ENCODE measurements at regions not wholly inside any gene's neighbourhood (a gene's known extent, or its start where the extent isn't known, plus 50 kb on each side); places are given as distances from the start of the nearest gene placed in this dataset.

- H3K14ac ChIP-seq (ENCODE audit: insufficient read length): no peak overlapping the region
- POLR2A ChIA-PET (ENCODE audit: partially characterized antibody): interaction anchor here (0.9 kb wide), 1 partner anchor 17 kb away, joined by 4 read pairs; no protein-coding TSS in a partner anchor
- H3K9ac ChIP-seq (replicated peaks in 1 of 4; ENCODE audit: extremely low read depth in 1 of 4, low read depth in 3 of 4, low read length in 3 of 4): no peak overlapping the region
- H2BK5ac ChIP-seq (ENCODE audit: low read depth, low read length): no peak overlapping the region
- no peaks in the 10 kb centered on the region for H3K27me3 ChIP-seq (replicated peaks in 1 of 4; ENCODE audit: control insufficient read depth in 3 of 4, extremely low read depth in 1 of 4, insufficient read depth in 3 of 4, low read length in 3 of 4)
- no peak for FAIRE-seq
- DNase-seq (ENCODE audit: low read depth in 1 of 2, low spot score in 2 of 2): peak in 1 of 2 experiments; percentile 20
- H3K9me3 ChIP-seq (ENCODE audit: insufficient read depth in 2 of 2, low read depth in 1 of 2, low read length in 1 of 2): no peaks in the 10 kb centered on the region; a peak in 1 of 4 replicates
- no peaks in the 10 kb centered on the region for H3K79me1 ChIP-seq (ENCODE audit: low read depth, low read length)
- no peak overlapping the region for H2AFZ ChIP-seq (ENCODE audit: low read length)
- H3K56ac ChIP-seq (replicated peaks; ENCODE audit: insufficient read length, low read depth, low read length): no peak overlapping the region
- H3K18ac ChIP-seq (ENCODE audit: extremely low read depth, low read length): no peak overlapping the region
- H3K79me2 ChIP-seq (ENCODE audit: control insufficient read depth in 1 of 2, insufficient read depth in 2 of 2, low read length in 2 of 2): no peaks in the 10 kb centered on the region
- no peak overlapping the region for H2BK20ac ChIP-seq (ENCODE audit: low read length)
- H3K4me3 ChIP-seq (ENCODE audit: extremely low read depth in 1 of 4, insufficient read depth in 2 of 4, low read depth in 3 of 4, low read length in 4 of 4): no peak overlapping the region
- no peaks in the 10 kb centered on the region for H4K20me1 ChIP-seq (replicated peaks in 1 of 2; ENCODE audit: control insufficient read depth in 1 of 2, insufficient read depth in 2 of 2, low read length in 2 of 2)
- H2BK12ac ChIP-seq (ENCODE audit: low read depth, low read length): no peak overlapping the region
- no peaks in the 10 kb centered on the region for H3K23me2 ChIP-seq (ENCODE audit: low read depth, low read length)
- no peak overlapping the region for H3K4me2 ChIP-seq (ENCODE audit: insufficient read depth in 1 of 2, low read depth in 2 of 2, low read length in 2 of 2)
- WGBS, 2 experiments (ENCODE audit: extremely low coverage in 1 of 2, insufficient coverage in 1 of 2, insufficient read length in 1 of 2, insufficient replicate concordance in 2 of 2, low coverage in 1 of 2, low lambda C conversion rate in 2 of 2, missing lambda C conversion rate in 1 of 2): 90% methylated on average over 4 of the region's 4 CpGs; no CpG with 5 or more reads in 1 of the 2 experiments
- no peaks in the 10 kb centered on the region for H3K36me3 ChIP-seq (ENCODE audit: control insufficient read depth in 2 of 4, insufficient read depth in 4 of 4, low read length in 3 of 4)
- H2BK15ac ChIP-seq (ENCODE audit: low read length): no peak overlapping the region
- no peak overlapping the region for H4K5ac ChIP-seq (ENCODE audit: insufficient read length, low read depth, low read length)
- no peak overlapping the region for H3K23ac ChIP-seq (ENCODE audit: insufficient read length)
- H4K8ac ChIP-seq (ENCODE audit: extremely low read depth, insufficient read depth, low read length): no peak overlapping the region
- no peak overlapping the region for H2BK120ac ChIP-seq (replicated peaks; ENCODE audit: low read depth, low read length)
- CTCF ChIA-PET (ENCODE audit: partially characterized antibody): interaction anchor here (1.1 to 1.6 kb wide), 7 partner anchors 13 to 161 kb away, joined by 3 to 4 read pairs (median 3); no protein-coding TSS in a partner anchor
- no peak overlapping the region for H2AK5ac ChIP-seq (ENCODE audit: low read depth, low read length)
- H3K27ac ChIP-seq (ENCODE audit: low read depth, low read length): no peak overlapping the region
- no peak overlapping the region for H3K4ac ChIP-seq (replicated peaks; ENCODE audit: insufficient read length, low read depth, low read length)
- H3K4me1 ChIP-seq (replicated peaks in 1 of 4; ENCODE audit: control insufficient read depth in 3 of 4, insufficient read depth in 4 of 4, low read length in 3 of 4): peaks cover 0 to 6% (median 3%) of the 10 kb centered on the region in 4 experiments; a peak in 4 of 7 replicates
- no peak overlapping the region for H4K91ac ChIP-seq (replicated peaks; ENCODE audit: insufficient read length, low read length)
- TF ChIP-seq CEBPB (IDR thresholded peaks at IDR 0.05; ENCODE audit: low read depth, low read length) (no peak), RBBP5 (IDR thresholded peaks at IDR 0.05; ENCODE audit: borderline replicate concordance, low read depth, low read length) (no peak), CHD2 (IDR thresholded peaks at IDR 0.05; ENCODE audit: low read length) (no peak), CTCF (IDR thresholded peaks at IDR 0.05; ENCODE audit: control extremely low read depth in 1 of 3, insufficient read depth in 1 of 3, low read depth in 1 of 3, low read length in 3 of 3) (no peak), TAF1 (IDR thresholded peaks at IDR 0.05; ENCODE audit: low read depth, low read length) (no peak), PHF8 (conservative IDR thresholded peaks at IDR 0.05; ENCODE audit: low read depth, low read length) (no peak), EP300 (IDR thresholded peaks at IDR 0.05; ENCODE audit: borderline replicate concordance in 1 of 2, low read depth in 2 of 2, low read length in 2 of 2) (no peak)
- TF ChIP-seq, protein P1, sequence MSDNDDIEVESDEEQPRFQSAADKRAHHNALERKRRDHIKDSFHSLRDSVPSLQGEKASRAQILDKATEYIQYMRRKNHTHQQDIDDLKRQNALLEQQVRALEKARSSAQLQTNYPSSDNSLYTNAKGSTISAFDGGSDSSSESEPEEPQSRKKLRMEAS (IDR thresholded peaks at IDR 0.05): no peak
These were observed 127.2 kb upstream of the B3GAT1 start for GRCh38 chr11:134539285-134539684.
